Medulla oblongata (tissue), 1 donor: ENCODE measurements at regions not wholly inside any gene's neighbourhood (a gene's known extent, or its start where the extent isn't known, plus 50 kb on each side); places are given as distances from the start of the nearest gene placed in this dataset.

Experiments used
- DNase-seq: peaks from one replicate; pipeline ENCODE4 v3.0.0-alpha.2; 2015; ENCODE audit errors: extremely low spot score

DNA sequence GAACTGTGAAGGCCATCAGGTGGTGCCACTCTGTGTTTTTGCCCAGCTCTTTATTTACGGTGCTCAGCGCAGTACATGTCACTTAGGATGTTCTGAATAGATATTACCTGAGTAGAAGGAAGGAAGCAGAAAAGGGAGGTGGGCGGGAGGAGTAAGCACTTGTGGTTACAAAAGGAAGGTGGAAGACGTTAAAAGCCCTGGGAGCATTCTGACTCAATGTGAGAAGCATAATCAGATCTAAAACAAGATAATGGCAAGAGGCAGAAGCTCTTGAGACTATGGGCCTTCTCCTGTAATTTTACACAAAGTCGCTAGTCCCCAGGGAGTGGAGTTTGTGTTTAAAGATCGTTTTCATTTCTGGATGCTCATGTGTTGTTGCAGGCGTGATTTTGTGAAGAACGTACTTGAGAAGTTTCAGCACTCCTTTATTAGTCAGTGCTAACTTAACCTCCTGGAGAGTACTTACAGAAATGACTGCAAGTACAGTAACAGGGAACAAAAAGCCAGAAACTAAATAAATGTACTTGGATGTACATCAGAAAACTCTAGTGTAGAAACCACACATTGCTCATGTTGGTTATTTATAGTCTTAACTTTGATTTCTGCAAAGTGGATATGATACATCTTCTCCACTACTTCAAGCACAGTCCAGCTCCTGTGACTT, 1523.5 kb downstream of the AACS start:
- no peak for DNase-seq

DNA sequence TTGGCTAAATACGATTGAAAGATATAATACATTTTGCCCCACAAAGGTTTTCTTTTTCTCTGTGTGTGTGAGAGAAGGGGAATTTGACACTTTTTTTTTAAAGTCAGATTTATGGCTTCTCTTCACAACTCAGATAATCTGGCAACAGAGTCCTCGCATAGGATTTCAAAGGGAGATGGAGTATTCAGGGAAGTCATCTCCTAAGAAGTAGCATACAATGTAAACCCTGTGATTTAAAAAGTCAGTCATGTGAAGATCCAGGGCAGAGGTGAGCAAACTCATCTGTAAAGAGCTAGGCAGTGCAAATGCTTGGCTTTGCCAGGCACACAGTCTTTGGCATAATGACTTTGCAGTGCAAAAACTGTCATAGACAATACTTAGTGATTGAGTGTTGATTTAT, 1526.3 kb downstream of the AACS start:
- DNase-seq = no peak

DNA sequence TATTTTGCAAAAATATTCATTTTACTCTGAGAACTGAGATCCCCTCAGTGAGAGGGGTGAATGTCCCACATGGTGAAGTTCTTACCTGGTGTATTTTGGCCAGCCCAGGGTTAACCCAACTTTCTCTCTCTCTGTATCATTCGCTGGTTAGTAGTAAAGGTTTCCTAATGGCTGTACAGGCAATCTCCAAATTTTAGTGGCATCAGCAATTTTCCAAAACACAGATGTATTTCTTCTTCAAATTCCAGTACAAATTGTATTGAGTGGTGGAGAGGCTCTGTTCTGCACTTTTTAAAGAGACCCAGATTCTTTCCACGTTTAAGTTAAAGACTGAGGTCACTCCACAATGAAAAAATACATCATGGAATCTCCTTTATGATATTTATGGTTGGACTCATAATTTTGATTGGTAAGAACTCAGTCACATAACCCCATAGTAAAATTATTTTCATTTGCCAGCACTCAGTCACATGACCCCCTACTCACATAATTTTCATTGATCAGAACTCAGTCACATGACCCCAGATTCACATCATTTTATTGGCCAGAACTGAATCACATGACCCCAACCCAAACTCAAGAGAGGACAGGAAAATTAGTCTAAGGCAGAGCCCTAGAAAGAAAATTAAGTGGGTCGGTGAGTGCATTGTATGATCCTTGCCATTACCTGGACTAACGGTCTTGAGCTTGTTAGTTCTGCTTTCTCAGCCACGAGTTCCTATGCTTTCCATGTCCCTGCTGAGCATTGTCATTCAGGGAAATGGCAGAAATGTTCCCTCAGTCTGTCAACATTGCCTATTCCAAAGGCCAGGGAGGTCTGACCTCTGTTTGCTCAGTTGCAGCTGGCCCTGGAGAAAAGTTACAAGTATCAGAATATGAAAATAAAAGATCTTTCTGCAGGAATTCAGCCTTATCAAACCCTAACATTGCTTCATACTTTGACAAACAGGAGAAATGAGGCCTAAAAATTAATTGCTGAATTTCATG, 1536.2 kb downstream of the AACS start:
- no peak for DNase-seq

DNA sequence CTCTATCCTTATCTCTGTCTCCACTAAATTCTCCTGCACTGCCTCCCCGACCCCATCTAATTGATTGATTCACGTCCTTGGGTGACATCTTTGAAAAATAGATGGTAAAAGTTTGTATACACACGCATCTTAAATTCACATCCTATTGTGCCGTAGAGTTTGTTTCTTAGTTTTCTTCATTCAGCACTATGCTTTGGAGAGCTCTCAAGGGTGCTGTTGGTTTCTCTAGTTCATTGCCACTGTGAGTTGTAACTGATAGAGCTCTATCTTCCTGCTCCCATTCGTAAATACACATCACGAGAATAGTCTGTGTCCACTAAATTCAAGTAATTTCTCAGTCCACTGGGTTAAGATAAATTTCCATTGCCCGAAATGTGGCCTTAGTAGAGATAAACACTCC, 1537.4 kb downstream of the AACS start:
- DNase-seq = no peak

DNA sequence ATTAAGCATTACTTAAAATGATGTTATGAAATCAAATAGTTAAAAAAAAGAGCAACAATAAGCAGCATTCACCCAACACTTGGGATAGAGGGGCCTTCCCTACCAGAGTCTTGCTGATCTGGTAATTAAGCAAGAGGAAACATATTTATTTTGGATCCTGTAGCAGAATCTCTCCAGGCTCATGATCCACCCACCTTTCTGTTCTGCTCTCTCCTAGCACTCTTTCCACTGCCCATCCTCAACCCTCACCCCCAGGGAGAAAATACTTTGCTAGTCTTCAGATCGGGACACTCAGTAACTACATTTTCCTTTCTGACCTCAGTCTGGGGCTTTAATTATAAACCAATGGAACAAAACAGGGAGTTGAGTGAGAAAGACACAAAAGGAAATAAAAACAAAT, 1541.9 kb downstream of the AACS start:
- no peak for DNase-seq

DNA sequence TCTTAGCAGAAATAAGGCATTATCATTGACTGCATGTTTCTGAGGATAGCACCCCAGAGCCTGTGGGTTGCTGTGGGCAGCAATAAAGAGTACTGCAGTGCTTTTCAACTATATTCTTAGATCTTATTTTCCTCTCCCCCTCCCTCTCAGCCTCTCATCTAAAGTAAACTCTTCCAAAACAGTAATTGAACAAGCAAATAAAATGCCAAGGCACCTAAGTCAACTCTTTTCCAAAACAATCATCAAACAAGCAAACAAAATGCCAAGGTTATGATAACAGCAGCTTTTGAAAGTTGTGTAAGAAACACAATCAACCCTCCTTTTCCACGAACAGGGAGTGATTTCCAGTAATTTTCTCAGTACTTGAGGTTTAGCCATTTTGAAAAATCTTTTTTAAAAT, 1542.6 kb downstream of the AACS start:
- DNase-seq = no peak

DNA sequence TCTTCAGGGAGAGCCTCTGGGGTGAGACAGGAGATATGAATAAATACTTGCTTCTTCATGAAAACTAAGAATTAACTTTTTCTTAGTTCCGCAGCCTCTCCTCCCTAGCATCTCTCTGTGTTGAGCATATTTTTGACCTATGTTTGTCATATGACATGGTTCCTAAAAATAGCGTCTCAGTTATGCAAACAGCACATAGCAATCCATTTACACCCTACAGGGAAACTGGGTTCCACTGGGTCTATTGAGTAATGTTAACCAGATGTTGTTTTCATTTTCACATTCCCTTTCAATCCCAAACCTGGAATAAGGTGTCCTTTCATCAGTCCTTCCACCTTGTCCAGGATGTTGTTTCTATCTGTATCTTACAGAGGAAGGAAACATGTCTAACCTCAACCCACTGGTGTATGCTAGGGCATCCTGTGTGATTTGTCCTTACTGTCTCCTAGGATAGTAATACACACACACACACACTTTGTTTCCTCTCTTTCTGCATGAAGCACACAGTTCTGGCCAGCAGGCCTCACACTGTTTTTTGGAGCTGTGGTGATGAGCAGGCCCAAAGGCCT, 1543.5 kb downstream of the AACS start:
- no peak for DNase-seq

DNA sequence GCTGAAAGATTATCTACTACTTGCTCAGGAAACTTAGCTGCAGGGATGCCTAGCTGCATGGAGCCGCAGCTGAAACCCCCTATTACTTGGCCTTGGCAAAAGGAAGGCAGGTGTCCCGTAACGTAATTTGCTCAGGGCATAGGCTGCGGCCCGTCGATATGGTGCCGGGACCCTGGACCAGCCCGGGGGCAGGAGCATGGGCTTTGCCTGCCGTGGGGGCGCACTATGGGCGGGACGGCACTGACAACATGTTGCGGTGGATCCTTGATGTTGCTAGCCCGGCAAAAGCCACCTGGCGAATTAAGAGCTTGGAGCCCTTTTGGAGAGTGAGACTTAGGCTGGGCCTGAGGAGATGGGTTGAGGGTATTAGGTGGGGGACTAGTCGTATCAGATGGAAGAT, 1551.2 kb downstream of the AACS start:
- no peak for DNase-seq

DNA sequence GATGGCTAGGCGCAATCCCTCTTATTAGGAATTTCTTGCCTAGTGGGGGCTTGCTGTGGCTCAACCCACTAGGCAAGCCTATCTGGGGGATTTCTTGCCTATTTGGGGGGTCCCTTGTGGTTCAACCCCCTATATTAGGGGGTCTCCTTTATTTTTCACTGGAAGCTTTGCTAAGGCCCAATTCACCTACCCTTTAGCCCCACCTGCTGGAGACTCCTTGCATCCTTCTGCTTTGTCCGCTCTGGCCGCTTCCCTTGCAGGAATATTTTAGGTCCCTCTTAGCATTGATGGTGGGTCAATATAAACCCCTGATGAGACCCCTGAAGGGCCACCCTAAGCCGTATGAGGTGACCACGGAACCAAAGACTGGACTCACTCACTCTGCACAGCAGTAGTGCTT, 1552.1 kb downstream of the AACS start:
- no peak for DNase-seq

DNA sequence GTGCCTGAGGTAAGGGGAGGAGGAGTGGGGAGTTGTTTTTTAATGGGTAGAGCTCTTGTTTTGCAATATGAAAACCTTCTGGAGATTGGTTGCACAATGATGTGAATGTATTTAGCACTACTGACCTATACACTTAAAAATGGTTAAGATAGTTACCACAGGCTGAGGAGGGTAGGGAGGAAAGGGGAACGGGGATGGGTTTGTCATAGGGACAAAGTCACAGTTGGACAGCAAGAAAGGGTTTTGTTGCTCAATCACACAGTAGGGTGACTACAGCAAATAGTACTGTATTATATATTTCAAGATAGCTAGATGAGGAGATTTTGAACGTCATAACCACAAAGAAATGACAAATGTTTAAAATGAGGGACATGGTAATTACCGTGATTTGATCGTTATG, 1562.4 kb downstream of the AACS start:
- DNase-seq = no peak

DNA sequence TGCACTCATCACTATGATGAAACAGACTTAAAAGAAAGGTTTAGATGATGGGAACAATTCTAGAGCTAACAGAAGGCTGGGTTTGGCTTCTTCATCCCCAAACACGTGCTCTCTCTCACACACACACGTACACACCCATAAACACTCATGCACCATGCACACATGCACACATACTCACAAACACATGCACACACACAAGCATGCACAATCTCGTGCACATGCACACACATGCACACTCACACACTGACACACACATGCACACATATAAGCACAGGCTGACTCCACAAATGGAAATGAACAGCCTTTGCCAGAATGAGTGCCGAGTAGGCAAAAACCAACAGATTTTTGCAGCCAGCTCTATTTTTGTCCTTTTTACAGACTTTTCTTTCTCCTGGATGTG, 1571.6 kb downstream of the AACS start:
- DNase-seq = no peak

DNA sequence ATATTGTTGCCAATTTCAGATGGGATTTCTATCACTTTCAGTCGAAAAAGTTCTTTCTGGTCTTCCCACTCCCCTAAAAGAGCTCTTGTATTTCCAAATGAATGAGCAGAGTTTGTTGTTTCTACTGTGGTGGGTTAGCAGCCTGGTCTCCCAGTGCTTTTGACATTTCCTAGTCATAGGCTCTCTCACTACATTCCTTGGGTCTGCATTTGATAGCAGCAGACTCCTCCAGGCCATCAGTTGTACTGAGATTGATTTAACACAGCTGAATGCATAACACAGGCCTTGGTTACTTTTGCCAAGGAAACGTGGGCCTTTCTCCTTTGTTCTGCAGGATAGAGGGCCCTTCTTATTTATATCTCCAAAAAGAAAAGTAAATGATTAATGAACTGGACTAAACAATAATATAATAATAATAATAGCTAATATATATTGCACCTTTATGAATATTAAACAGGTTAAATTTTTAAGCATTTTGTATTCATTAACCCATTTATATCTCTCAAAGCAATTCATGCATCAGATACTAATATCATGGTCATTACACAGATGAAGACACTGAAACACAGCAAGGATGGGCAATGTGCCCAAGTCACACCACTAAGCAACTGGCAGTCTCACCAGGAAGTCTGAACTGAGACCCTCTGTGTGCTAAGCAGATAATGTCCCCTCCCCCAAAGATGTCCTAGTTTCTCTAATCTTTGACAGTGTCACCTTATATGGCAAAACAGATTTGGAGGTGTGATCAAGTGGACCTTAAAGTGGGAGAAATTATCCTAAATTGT, 1579.2 kb downstream of the AACS start:
- DNase-seq = no peak

DNA sequence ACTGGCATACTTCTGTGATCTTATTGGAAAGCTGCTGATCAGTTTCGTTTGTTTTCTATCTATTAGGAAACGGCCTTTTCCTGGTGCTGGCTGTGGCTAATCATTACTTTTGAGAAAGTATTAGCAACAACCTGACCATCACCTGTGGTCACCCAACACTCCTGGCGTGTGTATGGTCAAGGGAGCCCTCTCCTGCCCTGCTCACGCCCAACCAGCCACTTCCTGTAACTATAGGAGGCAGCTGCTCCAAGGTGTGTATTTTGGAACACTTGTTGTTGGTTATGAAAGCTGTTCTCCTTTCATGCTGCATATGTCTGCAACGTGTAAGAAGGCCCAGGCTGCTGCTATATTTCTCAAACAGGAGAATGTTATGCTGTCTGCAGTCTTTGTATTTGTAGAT, 1582.8 kb downstream of the AACS start:
- no peak for DNase-seq

DNA sequence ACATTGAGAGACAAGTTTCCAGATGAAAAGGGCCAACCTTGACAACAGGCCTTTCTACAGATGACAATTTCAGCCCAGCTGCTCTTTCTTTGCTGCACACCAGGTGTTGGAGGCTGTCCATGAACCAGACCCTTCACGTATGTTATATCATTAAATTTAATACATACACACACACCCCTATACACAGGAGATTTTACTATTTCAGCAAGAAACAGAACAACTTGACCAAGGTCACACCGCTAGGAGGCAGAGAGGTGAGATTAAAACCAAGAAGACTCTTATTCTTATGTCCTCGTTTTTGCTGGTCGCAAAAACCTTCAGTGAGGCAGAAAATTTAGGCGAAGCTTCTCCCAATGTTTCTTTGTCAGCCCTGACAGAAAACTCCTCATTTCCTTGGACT, 1585.9 kb downstream of the AACS start:
- no peak for DNase-seq

DNA sequence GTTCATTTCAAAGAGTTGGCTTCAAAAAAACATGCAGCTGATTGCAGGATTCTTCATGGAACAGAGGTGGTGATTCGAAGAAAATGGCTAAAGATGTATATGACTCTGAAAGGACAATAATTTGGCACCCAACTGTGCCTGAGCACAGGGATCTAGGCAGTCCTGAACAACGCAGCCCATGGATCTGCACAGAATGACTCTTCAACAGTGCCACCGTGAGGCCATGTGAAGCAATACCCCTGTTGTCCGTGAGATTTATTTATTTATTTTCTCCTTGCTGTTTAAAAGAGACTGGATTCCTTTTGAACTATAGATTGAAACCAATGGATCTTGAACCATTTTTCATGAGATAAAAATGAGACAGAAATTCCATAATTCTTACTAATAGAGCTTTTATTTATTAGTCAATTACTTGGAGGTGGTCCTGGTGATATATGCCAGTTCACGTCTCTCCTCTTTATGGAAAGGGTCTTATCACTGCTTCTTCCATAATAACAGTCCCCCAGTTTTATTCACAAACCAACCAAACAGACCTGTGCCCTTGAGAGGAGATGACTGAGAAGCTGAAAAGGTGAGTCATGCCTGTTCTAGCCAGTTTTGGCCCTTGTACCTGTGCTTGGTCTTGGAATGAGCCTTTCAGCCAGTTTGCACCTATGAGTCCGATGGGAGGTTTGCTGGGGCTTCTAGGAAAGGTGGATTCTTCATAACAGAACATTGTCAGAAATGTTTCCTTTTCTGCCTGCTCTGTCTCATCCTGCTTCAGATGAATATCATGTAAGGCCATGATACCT, 1598.3 kb downstream of the AACS start:
- no peak for DNase-seq

DNA sequence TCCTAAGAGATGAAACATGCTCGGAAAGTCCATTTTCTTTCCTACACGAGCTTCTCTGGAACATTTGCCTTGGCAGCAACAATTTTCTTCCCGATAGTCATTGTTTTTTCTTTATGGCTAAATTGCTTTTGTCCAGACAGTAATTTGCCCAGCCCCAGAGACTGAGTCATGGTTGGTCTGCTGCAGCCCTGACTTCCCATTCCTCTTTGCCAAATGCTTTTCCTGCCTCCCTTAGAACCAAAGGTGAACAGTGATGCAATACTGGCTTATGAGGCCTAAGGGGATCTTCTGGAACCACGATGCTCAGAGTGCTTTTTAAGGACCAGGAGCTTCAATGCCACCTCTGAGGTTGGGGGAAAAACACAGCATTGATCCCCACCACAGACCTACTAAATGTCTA, 1599.6 kb upstream of the TMEM132C start:
- no peak for DNase-seq

DNA sequence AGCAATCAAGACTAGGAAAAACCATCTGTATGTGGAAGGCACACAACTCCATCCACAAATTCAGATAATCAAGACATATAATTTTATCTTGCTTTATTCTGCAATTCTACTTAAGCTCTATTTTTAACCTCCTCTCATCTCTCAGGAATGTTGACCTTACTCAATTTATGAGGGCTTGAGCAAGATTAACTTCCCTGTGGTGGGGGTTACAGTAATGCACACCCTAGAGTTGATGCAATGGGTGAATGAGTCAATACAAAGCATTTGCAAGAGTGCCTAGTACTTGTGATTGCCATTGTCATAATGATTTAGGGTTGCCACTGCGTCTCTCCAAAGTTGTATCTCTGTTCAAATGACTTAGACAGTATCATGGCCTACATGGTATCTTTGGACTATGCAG, 1598.4 kb upstream of the TMEM132C start:
- DNase-seq = no peak

DNA sequence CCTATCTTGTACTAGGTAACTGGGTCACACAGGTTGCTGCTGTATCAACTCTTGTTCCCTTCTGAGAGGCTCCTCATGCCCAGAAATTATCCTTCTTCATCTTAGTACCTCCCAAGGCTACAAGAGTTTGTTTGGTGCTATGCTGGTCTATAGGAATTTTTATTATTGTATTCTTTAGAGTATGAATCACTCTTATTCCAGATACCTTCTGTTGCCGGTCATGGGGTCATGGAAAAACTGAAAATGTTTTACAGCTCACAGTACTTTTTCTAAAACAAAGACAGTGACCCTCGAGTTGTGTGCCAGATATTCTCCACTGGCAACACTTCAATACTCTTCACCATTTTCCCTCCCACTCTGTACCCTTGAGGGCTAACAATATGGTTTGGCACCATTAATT, 1598.0 kb upstream of the TMEM132C start:
- DNase-seq = no peak

DNA sequence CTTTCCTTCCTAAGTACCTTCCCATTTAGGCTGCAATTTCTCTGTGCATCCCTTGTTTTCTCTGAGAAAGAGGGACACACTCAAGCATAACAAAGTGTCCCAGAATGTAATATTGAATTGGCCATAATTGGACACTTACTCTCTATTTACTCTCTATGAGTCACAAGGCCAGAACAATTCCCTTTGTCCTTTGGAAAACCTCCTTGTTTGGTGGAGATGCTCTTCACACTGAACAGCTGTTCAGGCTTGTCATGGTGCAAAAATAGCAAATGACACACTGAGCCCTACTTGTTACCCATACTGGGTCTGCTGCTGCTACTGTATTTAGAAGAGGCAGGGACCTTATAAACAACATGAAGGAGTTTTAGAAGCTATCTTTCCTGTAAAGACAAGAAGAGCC, 1590.5 kb upstream of the TMEM132C start:
- peak; percentile 14 for DNase-seq

DNA sequence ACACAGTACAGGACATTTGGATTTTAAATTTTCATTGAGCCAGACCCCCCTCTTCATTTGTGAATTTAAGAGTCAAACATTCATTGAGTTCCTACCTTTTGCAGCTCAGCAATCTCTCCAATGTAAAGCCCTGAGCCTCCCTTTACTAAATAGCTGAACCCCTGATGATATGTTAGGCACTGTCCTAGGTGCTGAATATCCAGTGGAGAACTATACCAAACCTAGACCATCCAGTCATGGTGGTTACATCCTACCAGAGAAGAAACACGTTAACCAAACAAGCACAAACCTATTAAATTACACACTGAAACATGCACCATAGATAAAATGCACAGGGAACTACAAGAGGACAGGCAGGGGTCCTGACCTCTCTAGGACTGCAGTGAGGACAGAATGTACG, 1585.3 kb upstream of the TMEM132C start:
- DNase-seq = no peak

DNA sequence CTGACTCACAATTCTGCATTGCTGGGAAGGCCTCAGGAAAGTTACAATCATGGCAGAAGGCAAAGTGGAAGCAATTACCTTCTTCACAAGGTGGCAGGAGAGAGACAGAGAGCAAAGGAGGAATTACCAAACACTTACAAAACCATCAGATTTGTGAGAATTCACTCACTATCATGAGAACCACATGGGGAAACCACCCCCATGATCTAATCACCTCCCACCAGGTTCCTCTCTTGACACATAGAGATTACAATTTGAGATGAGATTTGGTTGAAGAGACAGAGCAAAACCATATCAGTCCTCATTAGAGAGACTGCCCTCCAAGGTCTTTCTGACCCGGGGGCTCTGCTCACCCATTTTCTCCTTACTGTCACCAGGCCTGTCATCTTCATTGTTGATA, 1582.3 kb upstream of the TMEM132C start:
- no peak for DNase-seq
